HL-60 (cell line): ENCODE measurements at regions not wholly inside any gene's neighbourhood (a gene's known extent, or its start where the extent isn't known, plus 50 kb on each side); places are given as distances from the start of the nearest gene placed in this dataset.

Source experiments
- CTCF ChIP-seq: IDR thresholded peaks from one replicate; pipeline ENCODE4 v1.5.1; 2011; ENCODE audit warnings: low read length, control low read depth, inconsistent platforms; ENCODE audit not compliant: insufficient read depth
- POLR2AphosphoS5 ChIP-seq: IDR thresholded peaks from 2 replicates; pipeline ENCODE4 v1.6.1; 2012; ENCODE audit warnings: low read depth
- REST ChIP-seq: IDR thresholded peaks from 2 replicates; pipeline ENCODE4 v1.6.1; 2012; ENCODE audit warnings: low read depth; ENCODE audit not compliant: insufficient replicate concordance
- SPI1 ChIP-seq: IDR thresholded peaks from 2 replicates; pipeline ENCODE4 v1.6.1; 2012; ENCODE audit warnings: low read depth, mild to moderate bottlenecking, borderline replicate concordance

DNA sequence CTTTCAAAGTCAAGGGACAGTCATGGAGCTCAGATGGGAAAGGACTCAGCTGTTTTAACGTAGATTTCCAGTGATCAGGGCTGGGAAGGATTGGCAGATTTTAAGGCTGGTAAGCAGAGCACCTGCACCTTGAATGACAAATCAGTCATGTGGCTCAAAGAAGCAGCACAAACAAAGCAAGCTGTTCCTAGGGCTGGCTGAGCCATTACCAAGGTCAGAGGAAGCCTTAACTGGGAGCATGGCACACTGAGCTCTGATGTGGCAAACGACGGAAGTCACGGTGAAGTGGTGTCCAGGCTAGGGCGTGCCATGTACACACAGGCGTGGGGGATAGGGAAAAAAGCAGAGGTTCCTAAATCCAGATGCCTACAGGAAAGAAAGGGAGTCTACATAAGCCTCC lies 84.6 kb upstream of the PFN2 start:
- TF ChIP-seq CTCF, result no peak
- TF ChIP-seq POLR2AphosphoS5, result no peak
- TF ChIP-seq REST, result no peak
- no peak for TF ChIP-seq SPI1
